ENCODE measurements at regions not wholly inside any gene's neighbourhood (a gene's known extent, or its start where the extent isn't known, plus 50 kb on each side); places are given as distances from the start of the nearest gene placed in this dataset.

- no peak for TF ChIP-seq CTCF (conservative IDR thresholded peaks at IDR 0.05)
- no peak for TF ChIP-seq ZFX (IDR thresholded peaks at IDR 0.05)
Observed at GRCh38 chr1:14168326-14169063, 430.0 kb upstream of the KAZN start.

Measured in C4-2B (cell line).